ENCODE measurements at regions not wholly inside any gene's neighbourhood (a gene's known extent, or its start where the extent isn't known, plus 50 kb on each side); places are given as distances from the start of the nearest gene placed in this dataset.
"Not testable (repeated sequence)": the region's sequence is repeated elsewhere in the genome, so short reads cannot be mapped to it uniquely, and the experiment has no call there.

DNA sequence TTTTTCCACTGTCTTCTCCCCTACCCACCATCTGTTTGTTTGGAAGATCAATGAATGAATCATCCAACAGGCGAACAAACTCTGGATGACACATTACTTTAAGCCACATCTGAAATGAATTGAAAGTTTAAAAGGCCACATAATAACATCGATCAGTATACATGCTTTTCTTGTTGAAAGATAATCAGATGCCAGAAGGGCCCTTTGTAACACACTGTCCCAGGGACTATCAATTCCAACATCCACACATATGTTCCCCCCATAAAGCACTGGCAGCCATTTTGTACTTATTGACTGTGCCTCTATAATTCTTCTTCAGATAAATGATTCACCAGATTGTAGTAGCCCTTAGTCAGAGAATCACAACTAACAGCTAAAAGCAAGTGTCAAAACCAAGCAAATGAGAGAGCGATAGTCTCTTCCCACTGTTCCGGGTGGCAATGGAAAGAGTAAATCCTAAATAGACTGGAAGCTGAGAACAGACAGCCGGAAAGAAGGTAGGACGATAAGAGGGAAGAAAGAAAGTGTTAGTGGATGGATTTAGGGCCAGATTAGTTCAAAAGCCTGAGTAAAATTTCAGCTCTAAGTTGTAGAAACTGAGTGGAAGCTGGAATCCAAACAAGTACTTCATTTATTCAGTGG, 184.9 kb upstream of the TENT5A start:
- H3K27ac Mint-ChIP-seq, result no peak overlapping the region
- no peaks in the 10 kb centered on the region for H3K36me3 Mint-ChIP-seq (ENCODE audit: low read depth)
- no peak for DNase-seq (ENCODE audit: low spot score)
- H3K4me3 Mint-ChIP-seq (ENCODE audit: low read depth), result no peak overlapping the region
- no peaks in the 10 kb centered on the region for H3K9me3 Mint-ChIP-seq
- no peaks in the 10 kb centered on the region for H3K27me3 Mint-ChIP-seq (ENCODE audit: low read depth)
- no peaks in the 10 kb centered on the region for H3K4me1 Mint-ChIP-seq (ENCODE audit: low read depth)
- intact Hi-C loops (cut with micrococcal nuclease), result no loop called here

DNA sequence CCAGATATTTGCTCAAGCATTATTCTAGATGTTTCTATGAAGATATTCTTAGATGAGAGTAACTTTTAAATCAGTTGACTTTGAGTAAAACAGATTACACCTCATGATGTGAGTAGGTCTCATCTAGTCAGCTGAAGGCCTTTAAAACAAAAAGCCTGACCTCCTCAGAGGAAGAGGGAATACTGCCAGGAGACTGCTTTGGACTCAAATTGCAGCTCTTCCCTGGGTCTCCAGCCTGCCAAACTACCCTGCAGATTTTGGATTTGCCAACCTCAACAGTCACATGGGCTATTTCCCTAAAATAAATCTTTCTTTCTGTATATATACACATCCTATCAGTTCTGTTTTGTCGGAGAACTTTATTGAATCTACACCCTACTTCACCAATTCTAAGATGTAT, 182.5 kb upstream of the TENT5A start:
- intact Hi-C loops (cut with micrococcal nuclease), result no loop called here
- no peaks in the 10 kb centered on the region for H3K27me3 Mint-ChIP-seq (ENCODE audit: low read depth)

DNA sequence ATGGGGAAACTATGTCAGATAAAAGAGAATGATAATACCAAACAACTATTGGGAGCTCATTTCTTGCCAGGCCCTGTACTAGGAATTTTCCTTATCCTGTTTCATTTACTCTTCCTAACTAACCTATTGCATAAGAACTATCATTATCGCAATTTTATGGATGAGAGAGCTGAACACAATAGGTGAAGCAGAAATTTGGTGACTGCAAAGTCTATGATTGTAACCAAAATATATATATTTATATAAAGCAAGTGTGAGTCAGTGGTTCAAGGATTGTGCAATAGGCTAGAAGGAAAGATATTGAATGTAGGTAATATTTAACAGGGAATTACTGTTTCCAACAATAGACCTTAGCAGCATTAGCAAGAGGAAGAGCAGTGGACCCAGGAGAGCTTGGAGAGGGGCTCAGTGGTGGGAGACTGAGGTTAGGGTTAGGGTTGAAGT, 181.1 kb upstream of the TENT5A start:
- H3K27me3 Mint-ChIP-seq (ENCODE audit: low read depth), result no peaks in the 10 kb centered on the region
- H3K27ac Mint-ChIP-seq, result no peak overlapping the region
- no peak overlapping the region for H3K4me3 Mint-ChIP-seq (ENCODE audit: low read depth)
- H3K9me3 Mint-ChIP-seq, result no peaks in the 10 kb centered on the region
- no peaks in the 10 kb centered on the region for H3K36me3 Mint-ChIP-seq (ENCODE audit: low read depth)
- intact Hi-C loops (cut with micrococcal nuclease), result no loop called here
- no peak for DNase-seq (ENCODE audit: low spot score)
- H3K4me1 Mint-ChIP-seq (ENCODE audit: low read depth), result no peaks in the 10 kb centered on the region

More for the DNA sequence above, 182.5 kb upstream of the TENT5A start:
- no peaks in the 10 kb centered on the region for H3K4me1 Mint-ChIP-seq (ENCODE audit: low read depth)
- H3K27ac Mint-ChIP-seq, result no peak overlapping the region
- no peak overlapping the region for H3K4me3 Mint-ChIP-seq (ENCODE audit: low read depth)
- DNase-seq (ENCODE audit: low spot score), result no peak
- no peaks in the 10 kb centered on the region for H3K9me3 Mint-ChIP-seq
- H3K36me3 Mint-ChIP-seq (ENCODE audit: low read depth), result no peaks in the 10 kb centered on the region

DNA sequence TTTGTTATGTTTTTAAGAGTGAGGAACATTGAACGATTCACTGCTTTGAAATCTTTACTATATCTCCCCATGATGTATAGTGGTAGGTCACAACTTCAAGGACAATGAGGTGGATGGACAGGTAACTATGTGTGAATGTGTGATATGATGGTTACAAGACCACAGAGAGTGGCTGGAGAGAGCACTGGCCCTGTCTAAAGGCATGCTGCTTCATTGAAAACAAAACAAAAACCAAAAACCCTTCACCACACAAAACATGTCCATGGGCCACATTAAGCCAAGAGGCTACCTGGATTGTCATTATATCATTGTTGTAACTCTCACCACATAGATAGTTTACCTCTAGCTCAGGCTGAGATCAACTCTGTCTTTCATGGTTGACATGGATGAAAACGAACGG, 180.6 kb upstream of the TENT5A start:
- Mint-ChIP-seq H3K27me3 (ENCODE audit: low read depth) (no peaks in the 10 kb centered on the region), H3K9me3 (no peaks in the 10 kb centered on the region), H3K4me1 (ENCODE audit: low read depth) (no peaks in the 10 kb centered on the region), H3K27ac (no peak overlapping the region), H3K4me3 (ENCODE audit: low read depth) (no peak overlapping the region), H3K36me3 (ENCODE audit: low read depth) (no peaks in the 10 kb centered on the region)
- intact Hi-C loops (cut with micrococcal nuclease), result no loop called here
- DNase-seq (ENCODE audit: low spot score), result no peak

DNA sequence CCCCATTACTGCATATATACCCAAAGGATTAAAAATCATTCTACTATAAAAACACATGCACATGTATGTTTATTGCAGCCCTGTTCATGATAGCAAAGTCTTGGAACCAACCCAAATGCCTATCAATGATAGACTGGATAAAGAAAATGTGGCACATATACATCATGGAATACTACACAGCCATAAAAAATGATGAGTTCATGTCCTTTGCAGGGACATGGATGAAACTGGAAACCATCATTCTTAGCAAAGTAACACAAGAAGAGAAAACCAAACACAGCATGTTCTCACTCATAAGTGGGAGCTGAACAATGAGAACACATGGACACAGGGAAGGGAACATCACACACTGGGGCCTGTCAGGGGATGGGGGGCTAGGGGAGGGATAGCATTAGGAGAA, 180.0 kb upstream of the TENT5A start:
- H3K4me3 Mint-ChIP-seq (ENCODE audit: low read depth); H3K9me3 Mint-ChIP-seq; DNase-seq (ENCODE audit: low spot score); H3K27ac Mint-ChIP-seq; H3K27me3 Mint-ChIP-seq (ENCODE audit: low read depth); intact Hi-C loops (cut with micrococcal nuclease); H3K4me1 Mint-ChIP-seq (ENCODE audit: low read depth); H3K36me3 Mint-ChIP-seq (ENCODE audit: low read depth): not testable (repeated sequence)

DNA sequence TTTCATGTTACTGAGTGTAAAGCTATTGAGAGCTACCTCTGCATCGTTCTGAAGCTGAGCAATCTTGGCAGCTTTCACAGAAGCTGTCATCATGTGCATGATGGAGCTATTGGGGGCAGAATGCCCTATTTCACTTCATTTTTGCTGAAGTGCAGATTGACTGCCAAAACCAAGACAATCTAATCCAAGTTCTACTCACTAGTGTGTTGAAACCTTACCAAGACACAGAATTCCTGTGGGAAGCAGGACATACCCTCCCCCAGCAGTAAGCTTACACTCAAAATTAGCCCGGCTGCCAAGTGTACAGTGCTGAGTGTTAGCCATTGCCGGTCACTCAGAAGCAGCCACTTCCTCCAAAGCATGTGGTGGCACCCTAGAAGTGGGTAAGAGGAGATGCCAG, 177.3 kb upstream of the TENT5A start:
- Mint-ChIP-seq H3K9me3 (no peaks in the 10 kb centered on the region), H3K4me3 (ENCODE audit: low read depth) (no peak overlapping the region), H3K27me3 (ENCODE audit: low read depth) (no peaks in the 10 kb centered on the region), H3K27ac (no peak overlapping the region), H3K4me1 (ENCODE audit: low read depth) (no peaks in the 10 kb centered on the region), H3K36me3 (ENCODE audit: low read depth) (no peaks in the 10 kb centered on the region)
- intact Hi-C loops (cut with micrococcal nuclease), result no loop called here
- DNase-seq (ENCODE audit: low spot score), result no peak

DNA sequence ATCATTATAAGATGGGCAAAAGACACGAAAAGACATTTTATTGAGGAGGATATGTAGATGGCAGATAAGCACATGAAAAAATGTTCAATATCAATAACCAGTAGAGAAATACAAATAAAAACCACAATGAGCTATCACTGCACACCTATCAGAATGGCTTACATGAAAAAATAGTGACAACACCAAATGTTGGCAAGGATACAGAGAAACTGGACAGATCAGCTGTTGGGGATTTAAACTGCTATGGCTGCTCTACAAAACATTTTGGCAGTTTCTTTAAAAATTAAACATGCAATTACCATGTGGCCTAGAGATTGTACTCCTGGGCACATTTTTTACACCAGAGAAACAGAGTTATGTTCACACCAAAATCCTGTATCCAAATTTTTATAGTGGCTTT, 172.7 kb upstream of the TENT5A start:
- Mint-ChIP-seq H3K27me3 (ENCODE audit: low read depth) (no peaks in the 10 kb centered on the region), H3K4me1 (ENCODE audit: low read depth) (no peaks in the 10 kb centered on the region), H3K36me3 (ENCODE audit: low read depth) (no peaks in the 10 kb centered on the region), H3K9me3 (no peaks in the 10 kb centered on the region), H3K27ac (no peak overlapping the region), H3K4me3 (ENCODE audit: low read depth) (no peak overlapping the region)
- intact Hi-C loops (cut with micrococcal nuclease), result no loop called here
- DNase-seq (ENCODE audit: low spot score), result no peak

DNA sequence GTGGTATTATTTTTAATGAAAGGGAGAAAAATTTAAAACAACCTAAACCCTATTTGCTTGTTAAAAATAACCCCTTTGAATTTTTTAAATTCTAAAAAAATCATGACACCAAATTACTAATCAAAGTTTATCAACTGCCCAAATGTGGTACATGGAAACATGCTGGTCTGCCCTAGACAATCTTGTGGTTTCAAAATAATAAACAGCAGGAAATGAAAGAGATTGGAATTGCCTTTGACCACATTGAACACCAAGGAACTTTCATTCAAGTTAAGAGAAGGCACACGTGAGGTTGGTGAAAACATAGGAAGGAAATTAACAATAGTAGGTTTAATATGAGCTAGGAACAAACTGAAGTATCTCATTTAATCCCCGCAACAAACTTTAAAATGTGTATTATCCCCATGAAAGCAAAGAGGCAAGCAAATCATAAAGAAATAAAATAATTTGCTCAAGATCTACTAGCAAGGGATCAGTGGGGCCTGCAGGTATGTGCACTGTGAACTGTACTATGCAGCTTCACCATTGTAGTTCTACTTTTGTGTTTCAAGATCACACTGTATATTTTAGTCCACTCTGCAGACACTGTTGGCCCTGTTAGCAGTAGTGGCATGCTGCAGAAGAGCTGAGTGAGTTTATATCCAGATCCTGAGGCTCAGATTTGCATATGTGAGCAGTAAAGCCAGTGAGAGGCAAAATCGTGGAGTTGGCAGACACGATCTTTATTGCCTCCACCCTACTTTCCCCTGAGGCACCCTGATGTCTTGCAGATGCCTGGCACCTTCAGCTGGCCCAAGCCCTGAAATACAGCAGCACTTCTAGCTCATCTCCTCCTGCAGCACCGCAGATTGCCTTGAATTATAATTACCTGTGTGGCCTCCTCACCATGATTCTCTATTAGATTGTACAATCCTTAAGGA, 157.8 kb upstream of the TENT5A start:
- no peak overlapping the region for H3K27ac Mint-ChIP-seq
- DNase-seq (ENCODE audit: low spot score), result no peak
- no peaks in the 10 kb centered on the region for H3K9me3 Mint-ChIP-seq
- no peaks in the 10 kb centered on the region for H3K27me3 Mint-ChIP-seq (ENCODE audit: low read depth)
- H3K4me3 Mint-ChIP-seq (ENCODE audit: low read depth), result no peak overlapping the region
- intact Hi-C loops (cut with micrococcal nuclease), result no loop called here
- no peaks in the 10 kb centered on the region for H3K4me1 Mint-ChIP-seq (ENCODE audit: low read depth)
- no peaks in the 10 kb centered on the region for H3K36me3 Mint-ChIP-seq (ENCODE audit: low read depth)

DNA sequence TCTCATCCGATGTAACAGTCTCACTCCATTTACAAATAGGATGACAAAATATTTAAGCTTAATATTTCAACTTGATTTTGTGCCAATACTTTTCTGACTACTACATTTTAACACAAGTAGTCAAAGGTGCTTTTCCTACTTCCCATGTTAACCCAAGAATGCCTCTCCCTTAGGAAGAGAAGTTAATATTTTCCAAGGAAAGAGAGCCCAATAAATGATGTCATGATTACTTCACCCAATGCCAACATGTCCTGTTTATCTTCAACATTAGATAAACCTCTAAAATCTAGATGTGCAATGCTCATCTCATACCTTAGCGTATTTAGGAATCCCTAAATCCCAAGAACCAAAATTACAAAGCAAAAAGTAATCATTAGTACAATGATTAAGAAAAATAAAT, 156.7 kb upstream of the TENT5A start:
- Mint-ChIP-seq H3K4me1 (ENCODE audit: low read depth) (no peaks in the 10 kb centered on the region), H3K27me3 (ENCODE audit: low read depth) (no peaks in the 10 kb centered on the region), H3K9me3 (no peaks in the 10 kb centered on the region), H3K4me3 (ENCODE audit: low read depth) (no peak overlapping the region), H3K36me3 (ENCODE audit: low read depth) (no peaks in the 10 kb centered on the region), H3K27ac (no peak overlapping the region)
- DNase-seq (ENCODE audit: low spot score), result no peak
- intact Hi-C loops (cut with micrococcal nuclease), result no loop called here

DNA sequence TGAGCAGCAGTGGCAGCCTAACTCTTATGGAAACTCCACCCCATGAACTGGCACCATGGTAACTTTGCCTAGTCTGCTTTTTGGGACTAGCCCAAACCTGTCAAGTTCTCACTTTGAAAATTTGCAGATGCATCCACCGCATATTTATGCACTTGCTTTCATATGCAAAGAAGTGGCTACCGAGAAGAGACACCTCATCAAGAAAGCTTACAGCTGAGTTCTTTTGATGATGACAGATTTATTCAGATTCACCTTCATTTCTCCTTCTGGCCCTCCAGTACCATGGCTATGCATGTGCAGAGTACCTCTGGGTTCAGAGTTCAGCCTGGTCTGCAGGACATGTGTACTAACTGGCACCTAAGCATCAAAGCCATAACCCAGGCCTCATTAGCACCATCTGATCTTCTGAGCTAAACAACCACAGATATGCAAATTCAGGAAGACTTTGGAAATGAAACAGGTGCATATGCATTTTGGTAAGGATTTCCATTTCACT, 154.3 kb upstream of the TENT5A start:
- Mint-ChIP-seq H3K27me3 (ENCODE audit: low read depth) (no peaks in the 10 kb centered on the region), H3K27ac (no peak overlapping the region), H3K9me3 (no peaks in the 10 kb centered on the region), H3K4me1 (ENCODE audit: low read depth) (no peaks in the 10 kb centered on the region), H3K4me3 (ENCODE audit: low read depth) (no peak overlapping the region), H3K36me3 (ENCODE audit: low read depth) (no peaks in the 10 kb centered on the region)
- intact Hi-C loops (cut with micrococcal nuclease), result no loop called here
- no peak for DNase-seq (ENCODE audit: low spot score)

DNA sequence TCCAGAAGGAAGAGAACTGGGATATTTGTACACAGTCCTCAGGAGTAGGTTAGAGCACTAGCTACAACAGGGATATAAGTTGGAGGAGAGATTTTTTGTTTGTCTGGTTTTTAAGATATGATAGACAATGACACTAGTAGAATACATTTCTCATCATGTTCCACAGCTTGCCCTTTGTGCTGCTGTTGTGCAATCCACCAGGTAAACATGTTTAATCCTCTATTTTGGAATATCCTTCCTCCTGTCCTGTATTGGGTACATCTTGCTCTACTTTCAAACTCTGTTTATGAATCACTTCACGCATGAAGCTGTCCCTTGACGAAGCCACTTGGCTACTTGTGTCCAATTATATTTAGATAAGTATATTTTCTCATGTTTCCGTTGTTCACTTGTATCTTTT, 153.6 kb upstream of the TENT5A start:
- no peaks in the 10 kb centered on the region for H3K27me3 Mint-ChIP-seq (ENCODE audit: low read depth)
- no peaks in the 10 kb centered on the region for H3K4me1 Mint-ChIP-seq (ENCODE audit: low read depth)
- no peak for DNase-seq (ENCODE audit: low spot score)
- H3K9me3 Mint-ChIP-seq, result no peaks in the 10 kb centered on the region
- H3K27ac Mint-ChIP-seq, result no peak overlapping the region
- intact Hi-C loops (cut with micrococcal nuclease), result no loop called here
- no peak overlapping the region for H3K4me3 Mint-ChIP-seq (ENCODE audit: low read depth)
- no peaks in the 10 kb centered on the region for H3K36me3 Mint-ChIP-seq (ENCODE audit: low read depth)

DNA sequence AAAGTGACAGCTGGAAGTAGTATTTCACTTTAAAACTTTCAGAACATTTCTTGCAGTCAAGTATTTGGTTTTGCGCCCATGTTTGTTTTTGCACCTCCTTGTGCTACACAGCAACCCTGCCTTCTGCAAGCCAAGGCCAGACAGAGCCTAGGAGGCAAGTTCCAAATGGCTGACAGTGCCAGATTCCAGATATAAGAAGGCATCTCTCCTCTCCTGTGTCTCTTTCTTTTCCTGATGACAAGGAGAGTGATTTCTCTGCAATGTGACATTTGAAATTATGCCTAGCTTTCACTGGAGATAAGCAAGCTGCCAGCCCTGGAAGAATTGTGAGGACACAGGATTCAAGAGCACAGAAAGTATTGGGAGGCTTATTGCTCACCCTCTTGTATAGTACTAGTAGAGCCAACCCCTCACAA, 149.1 kb upstream of the TENT5A start:
- Mint-ChIP-seq H3K27ac (no peak overlapping the region), H3K4me3 (ENCODE audit: low read depth) (no peak overlapping the region), H3K9me3 (no peaks in the 10 kb centered on the region)

DNA sequence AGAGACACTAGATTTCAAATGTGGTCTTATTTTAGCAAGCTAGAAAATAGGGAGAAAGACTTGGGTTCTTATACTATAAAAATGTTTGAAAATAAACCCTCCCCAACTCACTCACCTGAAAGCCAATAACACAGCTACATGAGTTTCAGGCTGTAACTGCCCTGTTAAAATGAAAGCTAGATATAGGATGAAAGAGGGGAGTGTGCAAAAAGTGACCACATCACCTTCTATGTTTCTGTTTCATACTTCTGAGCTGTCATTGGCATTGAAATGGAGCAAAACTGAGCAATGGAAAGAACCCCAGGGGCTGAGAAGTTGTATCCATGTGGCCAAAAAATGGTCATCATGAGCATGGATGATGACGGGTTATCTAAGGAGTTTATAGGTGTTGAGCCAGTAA, 148.1 kb upstream of the TENT5A start:
- intact Hi-C loops (cut with micrococcal nuclease), result no loop called here

More for the DNA sequence above, 149.1 kb upstream of the TENT5A start:
- no peaks in the 10 kb centered on the region for H3K4me1 Mint-ChIP-seq (ENCODE audit: low read depth)
- no peak for DNase-seq (ENCODE audit: low spot score)
- no peaks in the 10 kb centered on the region for H3K27me3 Mint-ChIP-seq (ENCODE audit: low read depth)
- no peaks in the 10 kb centered on the region for H3K36me3 Mint-ChIP-seq (ENCODE audit: low read depth)
- intact Hi-C loops (cut with micrococcal nuclease), result no loop called here

More for the DNA sequence above, 148.1 kb upstream of the TENT5A start:
- Mint-ChIP-seq H3K4me3 (ENCODE audit: low read depth) (no peak overlapping the region), H3K9me3 (no peaks in the 10 kb centered on the region), H3K36me3 (ENCODE audit: low read depth) (no peaks in the 10 kb centered on the region), H3K27ac (no peak overlapping the region), H3K4me1 (ENCODE audit: low read depth) (no peaks in the 10 kb centered on the region), H3K27me3 (ENCODE audit: low read depth) (no peaks in the 10 kb centered on the region)
- DNase-seq (ENCODE audit: low spot score), result no peak
